ENCODE measurements at regions not wholly inside any gene's neighbourhood (a gene's known extent, or its start where the extent isn't known, plus 50 kb on each side); places are given as distances from the start of the nearest gene placed in this dataset.

GRCh38 chr13:63948045-63948444 is 2532.4 kb upstream of the PCDH20 start:
- ATAC-seq = no peak
- TF ChIP-seq ISL1 (CRISPR knock-in tag; IDR thresholded peaks at IDR 0.05) (no peak), ZNF565 (CRISPR knock-in tag; conservative IDR thresholded peaks at IDR 0.05; ENCODE audit: low read depth) (no peak), TSHZ2 (CRISPR knock-in tag; IDR thresholded peaks at IDR 0.05) (no peak), CSRNP3 (CRISPR knock-in tag; IDR thresholded peaks at IDR 0.05) (no peak), OSR1 (CRISPR knock-in tag; IDR thresholded peaks at IDR 0.05) (no peak)

GRCh38 chr13:63944911-63945310 is 2529.3 kb upstream of the PCDH20 start:
- no peak for ATAC-seq
- no peak for TF ChIP-seq CSRNP3 (CRISPR knock-in tag; IDR thresholded peaks at IDR 0.05)
- TF ChIP-seq TOX (CRISPR knock-in tag; IDR thresholded peaks at IDR 0.05; ENCODE audit: borderline replicate concordance) = no peak
- no peak for TF ChIP-seq BACH2 (CRISPR knock-in tag; IDR thresholded peaks at IDR 0.05; ENCODE audit: borderline replicate concordance)
- no peak for TF ChIP-seq TCF4 (CRISPR knock-in tag; IDR thresholded peaks at IDR 0.05; ENCODE audit: borderline replicate concordance)
- no peak for TF ChIP-seq SNAI2 (CRISPR knock-in tag; IDR thresholded peaks at IDR 0.05)
- TF ChIP-seq ESRRG (CRISPR knock-in tag; IDR thresholded peaks at IDR 0.05) = no peak
- no peak for TF ChIP-seq ZNF565 (CRISPR knock-in tag; conservative IDR thresholded peaks at IDR 0.05; ENCODE audit: low read depth)
- no peak for TF ChIP-seq RARB (CRISPR knock-in tag; IDR thresholded peaks at IDR 0.05)
- no peak for TF ChIP-seq TSHZ2 (CRISPR knock-in tag; IDR thresholded peaks at IDR 0.05)
- TF ChIP-seq GLIS3 (CRISPR knock-in tag; IDR thresholded peaks at IDR 0.05) = no peak
- TF ChIP-seq ZNF8 (CRISPR knock-in tag; IDR thresholded peaks at IDR 0.05) = no peak
- TF ChIP-seq ZC3H10 (CRISPR knock-in tag; IDR thresholded peaks at IDR 0.05) = no peak
- TF ChIP-seq OSR1 (CRISPR knock-in tag; IDR thresholded peaks at IDR 0.05) = no peak
- TF ChIP-seq ARNTL (CRISPR knock-in tag; IDR thresholded peaks at IDR 0.05; ENCODE audit: borderline replicate concordance, low read depth) = no peak
- TF ChIP-seq ZNF70 (CRISPR knock-in tag; IDR thresholded peaks at IDR 0.05) = no peak
- TF ChIP-seq PATZ1 (CRISPR knock-in tag; IDR thresholded peaks at IDR 0.05; ENCODE audit: borderline replicate concordance) = no peak
- no peak for TF ChIP-seq ZFP30 (CRISPR knock-in tag; IDR thresholded peaks at IDR 0.05)
- TF ChIP-seq ISL1 (CRISPR knock-in tag; IDR thresholded peaks at IDR 0.05) = no peak

- no peak for TF ChIP-seq TOX (CRISPR knock-in tag; IDR thresholded peaks at IDR 0.05; ENCODE audit: borderline replicate concordance)
- TF ChIP-seq POU6F1 (CRISPR knock-in tag; IDR thresholded peaks at IDR 0.05; ENCODE audit: borderline replicate concordance, low read depth) = no peak
- no peak for TF ChIP-seq TSHZ2 (CRISPR knock-in tag; IDR thresholded peaks at IDR 0.05)
- no peak for TF ChIP-seq SNAI2 (CRISPR knock-in tag; IDR thresholded peaks at IDR 0.05)
- TF ChIP-seq BACH2 (CRISPR knock-in tag; IDR thresholded peaks at IDR 0.05; ENCODE audit: borderline replicate concordance) = no peak
Observed at GRCh38 chr13:63942372-63942771, 2526.7 kb upstream of the PCDH20 start.

More at GRCh38 chr13:63942372-63942771, 2526.7 kb upstream of the PCDH20 start:
- ATAC-seq = no peak
